ENCODE measurements at regions not wholly inside any gene's neighbourhood (a gene's known extent, or its start where the extent isn't known, plus 50 kb on each side); places are given as distances from the start of the nearest gene placed in this dataset.

DNA sequence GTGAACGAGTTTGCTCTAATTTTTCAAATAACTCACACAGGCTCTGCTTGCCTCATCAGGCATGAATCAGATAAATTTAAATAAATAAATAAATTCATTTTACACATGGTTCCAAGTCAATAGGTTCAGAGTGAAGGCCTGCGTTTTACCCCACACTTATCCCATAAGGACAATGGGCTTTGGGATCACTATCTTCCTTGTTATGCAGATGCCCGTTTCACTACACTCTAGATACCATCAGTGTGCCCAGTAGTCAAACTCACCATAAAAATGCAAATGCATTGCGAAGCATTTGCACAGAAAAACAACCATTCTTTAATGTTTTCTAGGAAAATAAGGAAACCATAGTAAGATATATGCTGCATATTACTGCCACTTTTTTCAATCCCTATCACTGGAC lies 155.9 kb upstream of the CCDC196 start:
- TF ChIP-seq, protein P1, sequence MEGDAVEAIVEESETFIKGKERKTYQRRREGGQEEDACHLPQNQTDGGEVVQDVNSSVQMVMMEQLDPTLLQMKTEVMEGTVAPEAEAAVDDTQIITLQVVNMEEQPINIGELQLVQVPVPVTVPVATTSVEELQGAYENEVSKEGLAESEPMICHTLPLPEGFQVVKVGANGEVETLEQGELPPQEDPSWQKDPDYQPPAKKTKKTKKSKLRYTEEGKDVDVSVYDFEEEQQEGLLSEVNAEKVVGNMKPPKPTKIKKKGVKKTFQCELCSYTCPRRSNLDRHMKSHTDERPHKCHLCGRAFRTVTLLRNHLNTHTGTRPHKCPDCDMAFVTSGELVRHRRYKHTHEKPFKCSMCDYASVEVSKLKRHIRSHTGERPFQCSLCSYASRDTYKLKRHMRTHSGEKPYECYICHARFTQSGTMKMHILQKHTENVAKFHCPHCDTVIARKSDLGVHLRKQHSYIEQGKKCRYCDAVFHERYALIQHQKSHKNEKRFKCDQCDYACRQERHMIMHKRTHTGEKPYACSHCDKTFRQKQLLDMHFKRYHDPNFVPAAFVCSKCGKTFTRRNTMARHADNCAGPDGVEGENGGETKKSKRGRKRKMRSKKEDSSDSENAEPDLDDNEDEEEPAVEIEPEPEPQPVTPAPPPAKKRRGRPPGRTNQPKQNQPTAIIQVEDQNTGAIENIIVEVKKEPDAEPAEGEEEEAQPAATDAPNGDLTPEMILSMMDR (IDR thresholded peaks at IDR 0.05; ENCODE audit: low read depth, low read length) = no peak
- no peak for TF ChIP-seq EZH2phosphoT487 (IDR thresholded peaks at IDR 0.05; ENCODE audit: low read depth)
